ENCODE measurements at regions not wholly inside any gene's neighbourhood (a gene's known extent, or its start where the extent isn't known, plus 50 kb on each side); places are given as distances from the start of the nearest gene placed in this dataset.

GRCh38 chr10:88095223-88095721 lies 231.8 kb downstream of the PTEN start:
- Mint-ChIP-seq H3K27me3 (ENCODE audit: insufficient read depth, unreplicated experiment) (no peaks in the 10 kb centered on the region), H3K36me3 (ENCODE audit: insufficient read depth, unreplicated experiment) (no peaks in the 10 kb centered on the region), H3K4me3 (ENCODE audit: unreplicated experiment) (no peak overlapping the region), H3K27ac (ENCODE audit: unreplicated experiment) (no peak overlapping the region), H3K4me1 (ENCODE audit: low read depth, unreplicated experiment) (no peaks in the 10 kb centered on the region), H3K9me3 (ENCODE audit: unreplicated experiment) (no peaks in the 10 kb centered on the region)
- no peaks in the 10 kb centered on the region for H3K36me3 ChIP-seq (ENCODE audit: control insufficient read depth, insufficient read depth, low read length)
- ChIA-PET POLR2A (no interaction called here), CTCF (interaction anchor here (1.0 kb wide), 1 partner anchor 307 kb away, joined by 3 read pairs; no protein-coding TSS in a partner anchor)
- BruUV-seq (replicated peaks) = no TSS peak
- TF ChIP-seq CTCF (IDR thresholded peaks at IDR 0.05; ENCODE audit: insufficient read depth in 1 of 2, low read depth in 1 of 2, low read length in 1 of 2, severe bottlenecking in 1 of 2, unreplicated experiment in 1 of 2) = no peak
- no peaks in the 10 kb centered on the region for H3K9me3 ChIP-seq
- intact Hi-C loops (cut with micrococcal nuclease; ENCODE audit: unreplicated experiment) = no loop called here
- DNase-seq = no peak
- peaks cover 5% of the 10 kb centered on the region; the same call in 1 of the 2 replicates for H3K4me1 ChIP-seq
- no peaks in the 10 kb centered on the region for H3K27me3 ChIP-seq (replicated peaks; ENCODE audit: control insufficient read depth, insufficient read depth, low read length)
- H3K4me3 ChIP-seq (ENCODE audit: low read depth, low read length) = no peak overlapping the region

DNA sequence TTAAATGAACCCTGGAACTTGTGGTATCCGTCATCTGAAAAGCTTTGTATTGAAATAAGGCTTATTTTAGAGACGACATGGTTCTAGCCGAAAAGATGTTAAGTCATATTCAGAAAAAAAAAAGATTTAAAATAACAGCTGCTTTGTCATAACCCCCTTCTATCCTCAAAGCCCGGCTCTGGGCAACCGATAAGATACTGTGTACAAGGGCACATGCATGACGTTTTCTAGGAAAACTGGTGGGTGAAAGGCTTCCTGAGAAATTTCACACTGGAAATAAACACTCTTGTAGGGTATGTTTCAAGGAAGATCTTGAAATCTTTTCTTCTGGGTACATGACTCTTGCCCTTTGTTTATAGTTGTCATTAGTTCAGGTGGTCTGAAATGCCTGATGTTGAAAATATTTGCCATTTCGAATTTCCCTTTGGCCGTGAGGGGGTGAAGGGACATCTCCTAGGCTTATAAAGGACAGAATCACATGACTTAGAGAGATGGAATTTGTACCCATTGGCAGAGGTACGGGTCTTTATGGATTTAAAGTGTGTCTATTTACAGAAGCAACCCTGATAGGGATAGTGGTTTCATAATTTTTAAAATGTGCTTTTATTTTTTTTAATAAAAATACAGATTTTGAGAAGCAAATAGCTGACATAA lies 232.5 kb downstream of the PTEN start:
- Mint-ChIP-seq H3K4me3 (ENCODE audit: unreplicated experiment) (no peak overlapping the region), H3K4me1 (ENCODE audit: low read depth, unreplicated experiment) (no peaks in the 10 kb centered on the region), H3K27ac (ENCODE audit: unreplicated experiment) (no peak overlapping the region), H3K9me3 (ENCODE audit: unreplicated experiment) (no peaks in the 10 kb centered on the region), H3K36me3 (ENCODE audit: insufficient read depth, unreplicated experiment) (no peaks in the 10 kb centered on the region), H3K27me3 (ENCODE audit: insufficient read depth, unreplicated experiment) (no peaks in the 10 kb centered on the region)
- POLR2A ChIA-PET = no interaction called here
- no peak for DNase-seq
- no TSS peak for BruUV-seq (replicated peaks)
- Histone ChIP-seq H3K9me3 (no peaks in the 10 kb centered on the region), H3K27me3 (replicated peaks; ENCODE audit: control insufficient read depth, insufficient read depth, low read length) (no peaks in the 10 kb centered on the region), H3K36me3 (ENCODE audit: control insufficient read depth, insufficient read depth, low read length) (no peaks in the 10 kb centered on the region), H3K4me1 (peaks cover 5% of the 10 kb centered on the region; the same call in 1 of the 2 replicates), H3K4me3 (ENCODE audit: low read depth, low read length) (no peak overlapping the region)
- no peak for TF ChIP-seq CTCF (IDR thresholded peaks at IDR 0.05; ENCODE audit: insufficient read depth in 1 of 2, low read depth in 1 of 2, low read length in 1 of 2, severe bottlenecking in 1 of 2, unreplicated experiment in 1 of 2)
- intact Hi-C loops (cut with micrococcal nuclease; ENCODE audit: unreplicated experiment) = no loop called here
- CTCF ChIA-PET = interaction anchor here (1.0 kb wide), 1 partner anchor 306 kb away, joined by 3 read pairs; no protein-coding TSS in a partner anchor

GRCh38 chr10:88097092-88097516 lies 233.7 kb downstream of the PTEN start:
- no peaks in the 10 kb centered on the region for H3K9me3 ChIP-seq
- no peaks in the 10 kb centered on the region for H3K27me3 Mint-ChIP-seq (ENCODE audit: insufficient read depth, unreplicated experiment)
- DNase-seq = no peak
- H3K4me3 ChIP-seq (ENCODE audit: low read depth, low read length) = no peak overlapping the region
- no peak for TF ChIP-seq CTCF (IDR thresholded peaks at IDR 0.05; ENCODE audit: insufficient read depth in 1 of 2, low read depth in 1 of 2, low read length in 1 of 2, severe bottlenecking in 1 of 2, unreplicated experiment in 1 of 2)
- no peaks in the 10 kb centered on the region for H3K4me1 ChIP-seq
- intact Hi-C loops (cut with micrococcal nuclease; ENCODE audit: unreplicated experiment) = no loop called here
- no peaks in the 10 kb centered on the region for H3K36me3 Mint-ChIP-seq (ENCODE audit: insufficient read depth, unreplicated experiment)
- ChIA-PET CTCF (no interaction called here), POLR2A (no interaction called here)
- no peaks in the 10 kb centered on the region for H3K4me1 Mint-ChIP-seq (ENCODE audit: low read depth, unreplicated experiment)
- no peak overlapping the region for H3K27ac Mint-ChIP-seq (ENCODE audit: unreplicated experiment)
- BruUV-seq (replicated peaks) = no TSS peak
- H3K27me3 ChIP-seq (replicated peaks; ENCODE audit: control insufficient read depth, insufficient read depth, low read length) = no peaks in the 10 kb centered on the region
- no peak overlapping the region for H3K4me3 Mint-ChIP-seq (ENCODE audit: unreplicated experiment)
- no peaks in the 10 kb centered on the region for H3K36me3 ChIP-seq (ENCODE audit: control insufficient read depth, insufficient read depth, low read length)
- H3K9me3 Mint-ChIP-seq (ENCODE audit: unreplicated experiment) = no peaks in the 10 kb centered on the region
